ENCODE measurements at regions not wholly inside any gene's neighbourhood (a gene's known extent, or its start where the extent isn't known, plus 50 kb on each side); places are given as distances from the start of the nearest gene placed in this dataset.

GRCh38 chr3:145118303-145118702 is 1042.7 kb downstream of the PLOD2 start:
- Histone ChIP-seq H3K4me3 (ENCODE audit: low read length) (no peak overlapping the region), H3K36me3 (ENCODE audit: control insufficient read depth, low read length) (no peaks in the 10 kb centered on the region), H3F3A (ENCODE audit: control insufficient read depth, insufficient read depth) (no peaks in the 10 kb centered on the region), H3K79me2 (ENCODE audit: control insufficient read depth, low read length) (no peaks in the 10 kb centered on the region), H3K9me3 (ENCODE audit: control insufficient read depth, insufficient read depth, low read length) (no peaks in the 10 kb centered on the region), H3K27ac (ENCODE audit: low read depth, low read length) (no peak overlapping the region), H3K27me3 (ENCODE audit: control insufficient read depth, low read length) (no peaks in the 10 kb centered on the region), H4K20me1 (ENCODE audit: control insufficient read depth, insufficient read depth, low read depth, low read length) (no peaks in the 10 kb centered on the region), H3K4me2 (ENCODE audit: low read length) (no peak overlapping the region), H3K9me2 (replicated peaks; ENCODE audit: control insufficient read depth, low read length) (no peaks in the 10 kb centered on the region), H3K4me1 (ENCODE audit: control insufficient read depth, low read length) (no peaks in the 10 kb centered on the region)
- TF ChIP-seq, protein P1, sequence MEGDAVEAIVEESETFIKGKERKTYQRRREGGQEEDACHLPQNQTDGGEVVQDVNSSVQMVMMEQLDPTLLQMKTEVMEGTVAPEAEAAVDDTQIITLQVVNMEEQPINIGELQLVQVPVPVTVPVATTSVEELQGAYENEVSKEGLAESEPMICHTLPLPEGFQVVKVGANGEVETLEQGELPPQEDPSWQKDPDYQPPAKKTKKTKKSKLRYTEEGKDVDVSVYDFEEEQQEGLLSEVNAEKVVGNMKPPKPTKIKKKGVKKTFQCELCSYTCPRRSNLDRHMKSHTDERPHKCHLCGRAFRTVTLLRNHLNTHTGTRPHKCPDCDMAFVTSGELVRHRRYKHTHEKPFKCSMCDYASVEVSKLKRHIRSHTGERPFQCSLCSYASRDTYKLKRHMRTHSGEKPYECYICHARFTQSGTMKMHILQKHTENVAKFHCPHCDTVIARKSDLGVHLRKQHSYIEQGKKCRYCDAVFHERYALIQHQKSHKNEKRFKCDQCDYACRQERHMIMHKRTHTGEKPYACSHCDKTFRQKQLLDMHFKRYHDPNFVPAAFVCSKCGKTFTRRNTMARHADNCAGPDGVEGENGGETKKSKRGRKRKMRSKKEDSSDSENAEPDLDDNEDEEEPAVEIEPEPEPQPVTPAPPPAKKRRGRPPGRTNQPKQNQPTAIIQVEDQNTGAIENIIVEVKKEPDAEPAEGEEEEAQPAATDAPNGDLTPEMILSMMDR (IDR thresholded peaks at IDR 0.05; ENCODE audit: low read depth, low read length, poor library complexity, severe bottlenecking), result no peak
- TF ChIP-seq EZH2phosphoT487 (IDR thresholded peaks at IDR 0.05; ENCODE audit: borderline replicate concordance, low read length), result no peak

GRCh38 chr3:145124900-145125678 is 1035.9 kb downstream of the PLOD2 start:
- Histone ChIP-seq H3K9me2 (replicated peaks; ENCODE audit: control insufficient read depth, low read length) (no peaks in the 10 kb centered on the region), H3K27me3 (ENCODE audit: control insufficient read depth, low read length) (no peaks in the 10 kb centered on the region), H3K79me2 (ENCODE audit: control insufficient read depth, low read length) (no peaks in the 10 kb centered on the region), H3K4me3 (ENCODE audit: low read length) (no peak overlapping the region), H3K4me1 (ENCODE audit: control insufficient read depth, low read length) (no peaks in the 10 kb centered on the region), H3K27ac (ENCODE audit: low read depth, low read length) (no peak overlapping the region), H3K9me3 (ENCODE audit: control insufficient read depth, insufficient read depth, low read length) (no peaks in the 10 kb centered on the region), H3K4me2 (ENCODE audit: low read length) (no peak overlapping the region), H3K36me3 (ENCODE audit: control insufficient read depth, low read length) (no peaks in the 10 kb centered on the region), H4K20me1 (ENCODE audit: control insufficient read depth, insufficient read depth, low read depth, low read length) (no peaks in the 10 kb centered on the region), H3F3A (ENCODE audit: control insufficient read depth, insufficient read depth) (no peaks in the 10 kb centered on the region)
- TF ChIP-seq, protein P1 (IDR thresholded peaks at IDR 0.05; ENCODE audit: low read depth, low read length, poor library complexity, severe bottlenecking), result no peak
- no peak for TF ChIP-seq EZH2phosphoT487 (IDR thresholded peaks at IDR 0.05; ENCODE audit: borderline replicate concordance, low read length)

DNA sequence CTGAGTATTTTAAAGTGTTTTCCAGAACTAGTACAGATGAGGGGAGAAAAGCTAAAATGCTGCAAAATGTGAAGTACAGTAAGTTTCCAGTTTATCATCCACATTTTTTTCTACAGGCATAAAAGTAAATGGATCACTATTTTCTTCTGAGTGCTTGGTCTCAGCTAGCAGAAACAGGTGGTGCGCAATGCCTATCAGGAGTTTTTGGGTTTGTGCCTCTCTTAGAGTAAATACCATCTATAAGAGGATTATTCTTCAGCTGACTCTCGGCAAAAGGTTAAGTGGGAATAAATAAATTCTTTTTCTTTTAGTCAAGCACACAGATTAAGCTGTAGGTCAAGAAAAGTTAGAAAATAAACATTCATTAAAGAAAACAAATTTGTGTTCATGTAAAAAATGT is 1027.7 kb downstream of the PLOD2 start:
- Histone ChIP-seq H3K27me3 (ENCODE audit: control insufficient read depth, low read length) (no peaks in the 10 kb centered on the region), H3K9me2 (replicated peaks; ENCODE audit: control insufficient read depth, low read length) (no peaks in the 10 kb centered on the region), H3K4me1 (ENCODE audit: control insufficient read depth, low read length) (no peaks in the 10 kb centered on the region), H3K4me3 (ENCODE audit: low read length) (no peak overlapping the region), H3K9me3 (ENCODE audit: control insufficient read depth, insufficient read depth, low read length) (no peaks in the 10 kb centered on the region), H3F3A (ENCODE audit: control insufficient read depth, insufficient read depth) (no peaks in the 10 kb centered on the region), H4K20me1 (ENCODE audit: control insufficient read depth, insufficient read depth, low read depth, low read length) (no peaks in the 10 kb centered on the region), H3K4me2 (ENCODE audit: low read length) (no peak overlapping the region), H3K36me3 (ENCODE audit: control insufficient read depth, low read length) (no peaks in the 10 kb centered on the region), H3K79me2 (ENCODE audit: control insufficient read depth, low read length) (no peaks in the 10 kb centered on the region), H3K27ac (ENCODE audit: low read depth, low read length) (no peak overlapping the region)
- TF ChIP-seq, protein P1 (IDR thresholded peaks at IDR 0.05; ENCODE audit: low read depth, low read length, poor library complexity, severe bottlenecking), result no peak
- no peak for TF ChIP-seq EZH2phosphoT487 (IDR thresholded peaks at IDR 0.05; ENCODE audit: borderline replicate concordance, low read length)

Data from DOHH2 (cell line).